Progenitor cell of endocrine pancreas (in vitro differentiated cells): ENCODE measurements at regions not wholly inside any gene's neighbourhood (a gene's known extent, or its start where the extent isn't known, plus 50 kb on each side); places are given as distances from the start of the nearest gene placed in this dataset.

ENCODE experiments used
- DNase-seq: peaks from one replicate; pipeline ENCODE4 v3.0.0; 2021; ENCODE audit warnings: low spot score; ENCODE audit not compliant: unreplicated experiment
- H3K27ac Mint-ChIP-seq: 2 replicates; pipeline ENCODE4 v1.8.0; 2021; ENCODE audit warnings: mild to moderate bottlenecking, moderate library complexity, mixed read lengths
- H3K27me3 Mint-ChIP-seq: 2 replicates; pipeline ENCODE4 v1.8.0; 2021; ENCODE audit warnings: mixed read lengths
- H3K36me3 Mint-ChIP-seq: 2 replicates; pipeline ENCODE4 v1.8.0; 2022; ENCODE audit warnings: mixed read lengths; ENCODE audit not compliant: insufficient read depth
- H3K4me1 Mint-ChIP-seq: 2 replicates; pipeline ENCODE4 v1.8.0; 2021; ENCODE audit warnings: low read depth, mixed read lengths
- H3K4me3 Mint-ChIP-seq: 2 replicates; pipeline ENCODE4 v1.8.0; 2021; ENCODE audit warnings: low read depth, mild to moderate bottlenecking, moderate library complexity, mixed read lengths
- H3K9me3 Mint-ChIP-seq: 2 replicates; pipeline ENCODE4 v1.8.0; 2021; ENCODE audit warnings: low read depth, mixed read lengths
- CTCF ChIP-seq: fragments of 200-600 bp; sonication (generic); IDR thresholded peaks from one replicate; pipeline ENCODE4 v1.5.0; 2021; ENCODE audit warnings: antibody characterized with exemption, mild to moderate bottlenecking; ENCODE audit not compliant: unreplicated experiment

GRCh38 chr6:115474443-115475041 is 586.1 kb downstream of the FRK start:
- no peak overlapping the region for H3K4me3 Mint-ChIP-seq
- H3K27me3 Mint-ChIP-seq: no peaks in the 10 kb centered on the region
- H3K4me1 Mint-ChIP-seq: peaks cover 6% of the 10 kb centered on the region
- H3K9me3 Mint-ChIP-seq: peaks cover 14% of the 10 kb centered on the region
- no peak for DNase-seq
- no peaks in the 10 kb centered on the region for H3K36me3 Mint-ChIP-seq
- no peak overlapping the region for H3K27ac Mint-ChIP-seq
- no peak for TF ChIP-seq CTCF

DNA sequence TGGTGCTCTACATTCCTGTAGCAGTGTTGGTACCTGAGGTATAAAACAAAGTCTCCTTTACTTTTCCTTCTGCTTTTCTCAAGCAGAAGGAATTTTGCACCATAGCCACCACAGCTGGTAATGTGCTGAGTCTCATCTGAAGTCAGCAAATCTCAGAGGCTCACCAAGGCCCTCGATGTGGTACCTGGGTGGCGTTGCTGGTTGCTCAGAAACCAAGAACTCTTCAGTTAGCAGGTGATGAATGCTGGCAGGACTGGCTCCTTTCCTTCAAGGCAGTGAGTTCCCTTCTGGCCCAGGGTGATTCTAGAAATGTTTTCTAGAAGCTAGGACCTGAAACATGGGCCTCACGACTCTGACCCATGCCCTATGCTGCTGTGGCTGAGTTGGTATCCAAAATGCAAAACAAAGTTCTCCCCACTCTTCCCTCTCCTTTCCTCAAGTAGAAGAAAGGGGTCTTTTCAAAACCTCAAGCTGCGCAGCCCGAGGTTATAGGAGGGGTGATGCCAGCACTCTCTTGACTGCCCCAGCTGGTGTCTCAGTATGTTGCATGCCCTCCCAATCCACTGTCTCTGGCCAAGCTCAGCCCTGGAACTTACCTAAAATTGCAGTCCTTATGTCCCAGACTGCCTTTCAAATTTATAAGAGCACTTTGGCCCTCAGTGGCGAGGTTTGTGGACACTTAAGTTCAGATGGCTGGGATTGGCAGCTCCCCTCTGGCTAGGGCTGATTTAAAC is 592.3 kb downstream of the FRK start:
- Mint-ChIP-seq H3K4me1 (no peaks in the 10 kb centered on the region), H3K9me3 (peaks cover 8% of the 10 kb centered on the region), H3K27ac (no peak overlapping the region), H3K36me3 (no peaks in the 10 kb centered on the region), H3K27me3 (peaks cover 3% of the 10 kb centered on the region), H3K4me3 (no peak overlapping the region)
- no peak for TF ChIP-seq CTCF
- no peak for DNase-seq

GRCh38 chr6:115467726-115468125 is 593.0 kb downstream of the FRK start:
- Mint-ChIP-seq H3K9me3 (peaks cover 10% of the 10 kb centered on the region), H3K27me3 (peaks cover 3% of the 10 kb centered on the region), H3K27ac (no peak overlapping the region), H3K4me3 (no peak overlapping the region), H3K36me3 (no peaks in the 10 kb centered on the region), H3K4me1 (no peaks in the 10 kb centered on the region)
- DNase-seq: no peak
- no peak for TF ChIP-seq CTCF

DNA sequence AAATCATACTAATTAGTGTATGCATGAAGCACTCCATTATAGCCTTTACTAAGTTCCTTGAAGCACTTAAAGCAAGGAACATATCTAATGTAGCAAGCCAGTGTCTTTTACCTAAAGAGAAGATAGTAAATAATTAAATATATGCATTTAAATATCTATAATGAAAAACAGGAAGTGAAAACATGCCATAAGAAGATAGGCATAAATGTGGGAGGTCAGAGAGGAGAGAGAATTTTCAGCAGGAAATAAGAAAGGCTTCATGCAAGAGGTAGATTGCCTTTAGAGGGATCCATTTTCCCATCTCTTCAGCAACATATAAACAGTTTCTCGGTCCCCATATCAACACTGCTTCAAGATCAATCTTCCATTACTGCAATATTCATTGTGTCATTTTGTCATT is 599.8 kb downstream of the FRK start:
- H3K27ac Mint-ChIP-seq: no peak overlapping the region
- no peak overlapping the region for H3K4me3 Mint-ChIP-seq
- TF ChIP-seq CTCF: no peak
- peaks cover 10% of the 10 kb centered on the region for H3K9me3 Mint-ChIP-seq
- no peaks in the 10 kb centered on the region for H3K27me3 Mint-ChIP-seq
- no peaks in the 10 kb centered on the region for H3K36me3 Mint-ChIP-seq
- no peak for DNase-seq
- no peaks in the 10 kb centered on the region for H3K4me1 Mint-ChIP-seq

GRCh38 chr6:115456848-115457247 is 603.8 kb downstream of the FRK start:
- Mint-ChIP-seq H3K4me1 (no peaks in the 10 kb centered on the region), H3K27me3 (no peaks in the 10 kb centered on the region), H3K9me3 (no peaks in the 10 kb centered on the region), H3K27ac (no peak overlapping the region), H3K36me3 (no peaks in the 10 kb centered on the region), H3K4me3 (no peak overlapping the region)
- DNase-seq: no peak
- TF ChIP-seq CTCF: no peak
